Choroid plexus epithelial cell (primary cell): ENCODE measurements at regions not wholly inside any gene's neighbourhood (a gene's known extent, or its start where the extent isn't known, plus 50 kb on each side); places are given as distances from the start of the nearest gene placed in this dataset.
"Not testable (repeated sequence)": the region's sequence is repeated elsewhere in the genome, so short reads cannot be mapped to it uniquely, and the experiment has no call there.

ENCODE experiments used
- DNase-seq: peaks from one replicate; pipeline ENCODE4 v3.0.0-alpha.2; 2010; ENCODE audit warnings: low read depth
- H3K4me3 ChIP-seq: 2 replicates; pipeline ENCODE4 v1.5.1; 2011; ENCODE audit warnings: low read depth, mild to moderate bottlenecking, control low read depth, low read length, moderate library complexity
- CTCF ChIP-seq: conservative IDR thresholded peaks from 2 replicates; pipeline ENCODE4 v1.5.1; 2011; ENCODE audit warnings: low read depth, mild to moderate bottlenecking, control low read depth, inconsistent platforms, low read length, moderate library complexity

- no peak overlapping the region for H3K4me3 ChIP-seq
- DNase-seq: no peak
- TF ChIP-seq CTCF: no peak
These were observed 292.0 kb upstream of the MBL2 start for GRCh38 chr10:53064614-53065013.

- no peak overlapping the region for H3K4me3 ChIP-seq
- TF ChIP-seq CTCF: no peak
- DNase-seq: no peak
These were observed 291.2 kb upstream of the MBL2 start for GRCh38 chr10:53063805-53064204.

GRCh38 chr10:53052521-53053164 lies 280.1 kb upstream of the MBL2 start:
- TF ChIP-seq CTCF: no peak
- DNase-seq: no peak
- no peak overlapping the region for H3K4me3 ChIP-seq

GRCh38 chr10:53045315-53045714 lies 272.7 kb upstream of the MBL2 start:
- H3K4me3 ChIP-seq: no peak overlapping the region
- no peak for DNase-seq
- TF ChIP-seq CTCF: no peak

GRCh38 chr10:53035823-53036222 lies 263.2 kb upstream of the MBL2 start:
- not testable (repeated sequence) for DNase-seq, H3K4me3 ChIP-seq

GRCh38 chr10:53033396-53033795 lies 260.8 kb upstream of the MBL2 start:
- no peak overlapping the region for H3K4me3 ChIP-seq
- DNase-seq: no peak
- no peak for TF ChIP-seq CTCF

GRCh38 chr10:53029872-53030849 lies 257.6 kb upstream of the MBL2 start:
- H3K4me3 ChIP-seq: not testable (repeated sequence)
- DNase-seq: peak; percentile 43

GRCh38 chr10:53029449-53029848 lies 256.9 kb upstream of the MBL2 start:
- DNase-seq: no peak
- TF ChIP-seq CTCF: no peak
- H3K4me3 ChIP-seq: no peak overlapping the region

- not testable (repeated sequence) for H3K4me3 ChIP-seq, DNase-seq
These were observed 253.2 kb upstream of the MBL2 start for GRCh38 chr10:53025765-53026164.
